HFFc6 (cell line): ENCODE measurements at regions not wholly inside any gene's neighbourhood (a gene's known extent, or its start where the extent isn't known, plus 50 kb on each side); places are given as distances from the start of the nearest gene placed in this dataset.

Experiments
- DNase-seq: peaks from one replicate; pipeline ENCODE4 v3.0.0-alpha.2; 2018
- H3K27ac Mint-ChIP-seq: 2 replicates; pipeline ENCODE4 v1.8.0; 2020; ENCODE audit warnings: mild to moderate bottlenecking, mixed read lengths
- H3K27me3 Mint-ChIP-seq: 2 replicates; pipeline ENCODE4 v1.8.0; 2021; ENCODE audit warnings: mild to moderate bottlenecking, moderate library complexity, mixed read lengths; ENCODE audit not compliant: insufficient read depth
- H3K36me3 Mint-ChIP-seq: 2 replicates; pipeline ENCODE4 v1.8.0; 2021; ENCODE audit warnings: low read depth, mixed read lengths
- H3K4me1 Mint-ChIP-seq: 2 replicates; pipeline ENCODE4 v1.8.0; 2020; ENCODE audit warnings: low read depth, mixed read lengths
- H3K4me3 Mint-ChIP-seq: 2 replicates; pipeline ENCODE4 v1.8.0; 2020; ENCODE audit warnings: mild to moderate bottlenecking, moderate library complexity, mixed read lengths
- H3K9me3 Mint-ChIP-seq: 2 replicates; pipeline ENCODE4 v1.8.0; 2020; ENCODE audit warnings: mild to moderate bottlenecking, mixed read lengths
- CTCF ChIP-seq: fragments of 200-600 bp; sonication (generic); IDR thresholded peaks from 2 replicates; pipeline ENCODE4 v1.5.0; 2021; ENCODE audit warnings: antibody characterized with exemption, mild to moderate bottlenecking

GRCh38 chr3:177885063-177885462 lies 651.2 kb upstream of the KCNMB2 start:
- H3K4me1 Mint-ChIP-seq: no peaks in the 10 kb centered on the region
- no peak for DNase-seq
- H3K4me3 Mint-ChIP-seq: no peak overlapping the region
- no peak for TF ChIP-seq CTCF
- H3K36me3 Mint-ChIP-seq: no peaks in the 10 kb centered on the region
- no peaks in the 10 kb centered on the region; the same call in 1 of the 2 replicates for H3K27me3 Mint-ChIP-seq
- no peaks in the 10 kb centered on the region for H3K9me3 Mint-ChIP-seq
- H3K27ac Mint-ChIP-seq: no peak overlapping the region

GRCh38 chr3:177886501-177886900 lies 649.7 kb upstream of the KCNMB2 start:
- Mint-ChIP-seq H3K36me3 (no peaks in the 10 kb centered on the region), H3K4me1 (no peaks in the 10 kb centered on the region), H3K27me3 (no peaks in the 10 kb centered on the region; the same call in 1 of the 2 replicates), H3K27ac (no peak overlapping the region), H3K4me3 (no peak overlapping the region), H3K9me3 (no peaks in the 10 kb centered on the region)
- no peak for DNase-seq
- no peak for TF ChIP-seq CTCF

- no peak for DNase-seq
- no peaks in the 10 kb centered on the region for H3K4me1 Mint-ChIP-seq
- H3K27me3 Mint-ChIP-seq: no peaks in the 10 kb centered on the region; the same call in 1 of the 2 replicates
- H3K4me3 Mint-ChIP-seq: no peak overlapping the region
- no peaks in the 10 kb centered on the region for H3K36me3 Mint-ChIP-seq
- TF ChIP-seq CTCF: no peak
- no peaks in the 10 kb centered on the region for H3K9me3 Mint-ChIP-seq
- H3K27ac Mint-ChIP-seq: no peak overlapping the region
These were observed 648.8 kb upstream of the KCNMB2 start for GRCh38 chr3:177887475-177887874.

- no peaks in the 10 kb centered on the region for H3K9me3 Mint-ChIP-seq
- H3K4me3 Mint-ChIP-seq: no peak overlapping the region
- no peak overlapping the region for H3K27ac Mint-ChIP-seq
- DNase-seq: no peak
- H3K36me3 Mint-ChIP-seq: no peaks in the 10 kb centered on the region
- no peak for TF ChIP-seq CTCF
- no peaks in the 10 kb centered on the region; the same call in 1 of the 2 replicates for H3K27me3 Mint-ChIP-seq
- H3K4me1 Mint-ChIP-seq: peaks cover 12% of the 10 kb centered on the region
These were observed 647.1 kb upstream of the KCNMB2 start for GRCh38 chr3:177889161-177889560.

- no peaks in the 10 kb centered on the region; the same call in 1 of the 2 replicates for H3K27me3 Mint-ChIP-seq
- peaks cover 18% of the 10 kb centered on the region for H3K4me1 Mint-ChIP-seq
- no peak for DNase-seq
- no peak overlapping the region for H3K4me3 Mint-ChIP-seq
- H3K36me3 Mint-ChIP-seq: no peaks in the 10 kb centered on the region
- H3K27ac Mint-ChIP-seq: no peak overlapping the region
- TF ChIP-seq CTCF: no peak
- no peaks in the 10 kb centered on the region for H3K9me3 Mint-ChIP-seq
These were observed 646.4 kb upstream of the KCNMB2 start for GRCh38 chr3:177889652-177890358.
